GM18520 (cell line): ENCODE measurements at regions not wholly inside any gene's neighbourhood (a gene's known extent, or its start where the extent isn't known, plus 50 kb on each side); places are given as distances from the start of the nearest gene placed in this dataset.

Experiments
- ATAC-seq: cut with Tn5 transposase; IDR thresholded peaks from one replicate; pipeline ENCODE4 v1.9.1; 2021; ENCODE audit not compliant: unreplicated experiment

GRCh38 chr6:65819152-65819551 lies 112.1 kb upstream of the EYS start:
- no peak for ATAC-seq

GRCh38 chr6:65818576-65818975 lies 111.5 kb upstream of the EYS start:
- no peak for ATAC-seq

- ATAC-seq = no peak
Observed at GRCh38 chr6:65816991-65817390, 110.0 kb upstream of the EYS start.

GRCh38 chr6:65814071-65814470 lies 107.0 kb upstream of the EYS start:
- ATAC-seq = no peak

- no peak for ATAC-seq
Observed at GRCh38 chr6:65803186-65803585, 96.2 kb upstream of the EYS start.

GRCh38 chr6:65799389-65799788 lies 92.4 kb upstream of the EYS start:
- no peak for ATAC-seq

DNA sequence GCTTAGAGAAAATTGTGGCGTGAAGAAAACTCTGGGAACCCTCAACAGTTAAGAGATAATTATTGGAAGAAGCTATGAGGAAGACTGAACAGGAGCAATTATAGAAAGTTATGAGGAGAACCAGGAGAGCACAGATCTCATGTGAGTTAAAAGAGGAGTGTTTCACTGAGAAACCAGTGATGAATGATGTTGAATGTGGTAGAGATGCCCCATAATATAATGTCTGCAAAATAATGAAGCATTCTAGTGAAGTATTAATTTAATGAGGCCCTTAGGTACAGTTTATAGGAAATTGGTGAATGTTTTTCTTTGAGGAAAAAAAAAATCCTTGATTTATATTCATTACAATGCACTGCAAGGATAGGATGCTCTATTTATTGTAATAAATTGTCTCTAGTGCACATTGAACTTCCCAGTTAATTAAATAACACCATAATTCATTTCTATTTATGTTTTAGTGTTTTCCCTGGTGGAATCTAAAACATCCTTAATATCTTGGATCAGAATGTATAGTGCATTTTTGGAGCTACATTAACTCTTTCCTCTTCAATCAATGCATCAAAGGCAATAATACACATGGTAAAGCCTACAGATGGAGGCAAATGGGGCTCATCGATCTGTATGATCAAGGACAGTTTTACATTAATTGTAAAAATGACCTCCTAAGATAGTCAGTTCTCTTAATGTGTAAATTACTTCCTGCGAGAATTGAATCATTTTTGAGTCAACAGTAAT lies 91.4 kb upstream of the EYS start:
- no peak for ATAC-seq

DNA sequence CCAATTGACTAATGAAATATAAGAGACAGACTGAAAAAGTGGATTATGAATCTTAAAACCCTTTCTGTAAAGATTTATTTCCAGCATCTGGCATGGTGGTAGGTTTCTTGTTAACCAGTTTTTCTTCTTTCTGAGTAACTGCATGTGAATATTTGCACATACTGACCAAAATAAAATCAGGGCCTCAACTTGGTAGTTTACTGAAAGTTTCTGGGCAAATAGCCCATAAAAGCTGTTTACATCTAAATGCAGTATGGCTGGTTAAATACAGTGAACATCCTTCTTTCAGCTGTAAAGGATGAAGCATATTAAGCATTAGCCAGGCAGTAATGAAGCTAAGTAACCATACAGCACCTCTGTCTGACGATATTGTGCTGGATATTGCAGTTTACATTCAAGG lies 83.6 kb upstream of the EYS start:
- no peak for ATAC-seq

GRCh38 chr6:65787787-65788186 lies 80.8 kb upstream of the EYS start:
- ATAC-seq = no peak

DNA sequence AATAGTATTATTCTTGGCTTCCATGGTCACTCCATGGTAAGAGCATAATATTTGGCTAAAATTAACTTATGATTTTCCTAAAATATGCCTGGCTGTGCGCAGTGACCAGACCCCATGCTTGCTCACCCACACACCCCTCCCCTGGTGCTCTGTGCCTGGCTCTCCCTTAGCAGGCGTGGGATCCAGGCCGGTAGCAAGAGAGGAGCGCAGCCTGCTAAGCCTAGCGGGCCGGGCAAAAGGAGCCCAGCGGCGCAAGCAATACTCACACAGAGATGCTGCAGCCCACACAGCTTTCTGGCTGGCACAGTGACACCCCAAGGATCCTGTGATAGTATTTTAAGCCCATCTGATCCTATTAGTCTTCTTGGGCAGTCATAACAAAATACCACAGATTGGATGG lies 79.8 kb upstream of the EYS start:
- ATAC-seq = no peak

- no peak for ATAC-seq
Observed at GRCh38 chr6:65780691-65781090, 73.7 kb upstream of the EYS start.

DNA sequence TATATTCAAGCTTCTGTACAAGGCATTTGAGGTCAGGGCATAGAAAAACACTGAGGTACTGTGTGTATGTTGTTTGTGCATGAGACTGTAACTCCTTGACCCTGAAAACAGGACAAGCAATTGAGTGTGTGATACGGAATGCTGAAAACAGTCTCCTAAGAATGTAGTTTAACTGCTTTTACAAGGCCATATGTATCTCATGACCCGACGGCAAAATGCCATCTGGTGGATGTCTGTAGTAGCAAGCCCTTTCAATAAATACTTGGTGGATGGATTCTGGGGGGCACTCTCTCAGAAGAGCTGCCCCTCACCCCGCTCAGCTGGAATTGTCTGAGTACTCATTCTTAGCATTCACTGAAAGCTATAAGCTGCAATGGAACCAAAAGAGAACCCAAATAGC lies 69.3 kb upstream of the EYS start:
- ATAC-seq = no peak

DNA sequence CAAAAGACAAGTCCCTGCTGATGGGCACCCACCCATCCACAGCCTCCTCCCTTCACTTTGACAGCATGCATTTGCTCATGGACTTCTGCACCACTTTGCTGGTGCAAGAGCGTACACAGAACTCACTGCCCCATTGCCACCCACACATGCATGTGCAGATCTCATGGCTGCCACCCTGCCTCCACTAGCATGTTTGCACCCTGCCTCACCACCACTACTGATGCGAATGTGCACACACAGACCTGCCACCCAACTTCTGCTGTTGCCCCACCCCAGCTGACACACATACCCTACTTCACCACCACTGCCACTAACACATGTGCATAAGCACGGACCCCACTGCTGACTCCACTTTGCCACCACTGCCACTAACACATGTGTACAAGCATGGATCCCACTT lies 64.9 kb upstream of the EYS start:
- ATAC-seq = no peak

DNA sequence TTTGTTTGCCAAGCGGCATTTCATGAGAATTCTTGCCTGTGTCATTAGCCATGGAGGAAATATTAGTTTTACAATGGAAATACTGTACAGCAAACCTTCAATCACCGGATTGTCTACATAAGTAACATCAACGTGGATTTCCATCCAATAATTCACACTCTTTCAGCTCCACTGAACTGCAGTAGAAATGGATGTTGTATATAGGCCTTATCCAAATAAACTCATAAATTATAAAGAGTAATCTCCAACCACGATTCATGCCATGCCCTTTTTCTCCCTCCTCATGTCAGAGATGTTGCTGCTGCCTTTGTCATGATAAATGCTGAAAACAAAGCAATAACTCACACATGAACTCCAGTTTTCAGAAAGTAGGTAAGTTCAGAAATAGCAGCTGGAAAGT lies 54.9 kb upstream of the EYS start:
- ATAC-seq = no peak

- no peak for ATAC-seq
Observed at GRCh38 chr6:65760285-65760684, 53.3 kb upstream of the EYS start.
